Mucosa of rectum (tissue), 2 donors: ENCODE measurements at regions not wholly inside any gene's neighbourhood (a gene's known extent, or its start where the extent isn't known, plus 50 kb on each side); places are given as distances from the start of the nearest gene placed in this dataset.

Source experiments
- H3K27ac ChIP-seq, 2 donors: one replicate each; pipeline ENCODE4 v1.7.0; 2013; ENCODE audit warnings: inconsistent platforms in 2 of 2, low read depth in 2 of 2, low read length in 2 of 2
- H3K27me3 ChIP-seq, 2 donors: one replicate each; pipeline ENCODE4 v1.7.0; 2013; ENCODE audit warnings: low read length in 2 of 2; ENCODE audit not compliant: control insufficient read depth in 2 of 2, insufficient read depth in 2 of 2
- H3K36me3 ChIP-seq, 2 donors: one replicate each; pipeline ENCODE4 v1.7.0; 2013; ENCODE audit warnings: low read length in 2 of 2; ENCODE audit not compliant: control insufficient read depth in 2 of 2, insufficient read depth in 2 of 2
- H3K4me1 ChIP-seq, 2 donors: one replicate each; pipeline ENCODE4 v1.7.0; 2013; ENCODE audit warnings: low read length in 2 of 2, mild to moderate bottlenecking in 1 of 2; ENCODE audit not compliant: control insufficient read depth in 2 of 2, insufficient read depth in 2 of 2
- H3K4me3 ChIP-seq, 2 donors: one replicate each; pipeline ENCODE4 v1.7.0; 2013; ENCODE audit warnings: low read length in 2 of 2
- H3K9ac ChIP-seq, 2 donors: one replicate each; pipeline ENCODE4 v1.7.0; 2013; ENCODE audit warnings: low read length in 2 of 2, low read depth in 1 of 2, mild to moderate bottlenecking in 1 of 2
- H3K9me3 ChIP-seq, 2 donors: one replicate each; pipeline ENCODE4 v1.7.0; 2013; ENCODE audit warnings: low read length in 2 of 2; ENCODE audit not compliant: control insufficient read depth in 2 of 2
- donor health status: healthy.
- donor health status: Normal muscosa, but diverticular disease.

GRCh38 chr15:38864122-38864521, 299.5 kb upstream of the RASGRP1 start:
- H3K36me3 ChIP-seq, result no peaks in the 10 kb centered on the region
- no peaks in the 10 kb centered on the region for H3K27me3 ChIP-seq
- no peak overlapping the region for H3K27ac ChIP-seq
- H3K9me3 ChIP-seq, result no peaks in the 10 kb centered on the region
- H3K4me1 ChIP-seq, result peaks cover 3 to 9% of the 10 kb centered on the region in 2 donors
- no peak overlapping the region for H3K9ac ChIP-seq
- H3K4me3 ChIP-seq, result no peak overlapping the region

- Histone ChIP-seq H3K4me3 (no peak overlapping the region), H3K9ac (no peak overlapping the region), H3K27me3 (no peaks in the 10 kb centered on the region), H3K4me1 (peaks cover 0 to 2% of the 10 kb centered on the region in 2 donors), H3K9me3 (no peaks in the 10 kb centered on the region), H3K27ac (no peak overlapping the region), H3K36me3 (no peaks in the 10 kb centered on the region)
Measured at GRCh38 chr15:38864827-38865581, 300.4 kb upstream of the RASGRP1 start.

GRCh38 chr15:38867556-38867955, 302.9 kb upstream of the RASGRP1 start:
- Histone ChIP-seq H3K36me3 (no peaks in the 10 kb centered on the region), H3K4me1 (no peaks in the 10 kb centered on the region), H3K4me3 (no peak overlapping the region), H3K9me3 (no peaks in the 10 kb centered on the region), H3K27me3 (no peaks in the 10 kb centered on the region), H3K9ac (no peak overlapping the region), H3K27ac (no peak overlapping the region)

DNA sequence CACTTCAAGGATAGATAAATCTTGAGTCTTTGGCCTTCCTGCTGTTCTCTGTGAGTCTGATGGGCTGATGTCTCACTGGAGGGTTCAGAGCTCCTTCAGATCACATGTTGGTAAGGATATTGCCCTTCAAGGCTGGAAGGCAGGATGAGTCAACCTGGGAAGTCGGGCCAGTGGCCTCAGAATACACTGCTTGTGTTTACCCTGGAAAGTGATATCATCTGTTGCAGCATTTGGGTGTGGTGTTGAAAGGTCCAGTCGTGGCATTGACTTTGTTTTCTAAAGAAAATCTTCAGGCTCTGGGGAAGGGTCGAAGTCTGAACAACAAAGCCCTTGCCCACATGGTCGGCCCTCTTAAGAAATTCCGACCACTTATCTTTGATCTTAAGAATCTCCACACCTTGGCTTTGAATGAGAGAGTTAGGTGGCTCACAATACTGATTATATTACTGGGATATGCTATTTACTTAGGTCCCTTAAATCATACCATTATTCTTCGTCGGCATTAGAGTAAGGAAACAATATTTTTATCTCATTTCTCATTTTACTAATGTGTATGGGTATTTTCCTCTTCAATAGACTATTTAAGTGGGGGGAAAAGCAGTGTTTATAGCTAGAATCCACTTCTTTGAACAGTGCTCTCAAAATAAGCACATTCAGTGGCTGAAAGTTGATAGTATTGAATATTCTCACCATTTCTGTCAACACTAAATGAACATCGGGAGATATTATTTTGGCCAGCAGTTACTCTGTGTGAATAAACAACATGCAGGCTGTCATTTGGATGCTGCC, 303.9 kb upstream of the RASGRP1 start:
- H3K9ac ChIP-seq, result no peak overlapping the region
- no peaks in the 10 kb centered on the region for H3K4me1 ChIP-seq
- no peaks in the 10 kb centered on the region for H3K36me3 ChIP-seq
- no peak overlapping the region for H3K4me3 ChIP-seq
- no peaks in the 10 kb centered on the region for H3K9me3 ChIP-seq
- no peaks in the 10 kb centered on the region for H3K27me3 ChIP-seq
- H3K27ac ChIP-seq, result peak overlapping the region in 1 of 2 donors; percentile 62

- H3K27ac ChIP-seq, result no peak overlapping the region
- no peak overlapping the region for H3K9ac ChIP-seq
- H3K9me3 ChIP-seq, result no peaks in the 10 kb centered on the region
- no peaks in the 10 kb centered on the region for H3K36me3 ChIP-seq
- no peaks in the 10 kb centered on the region for H3K4me1 ChIP-seq
- no peak overlapping the region for H3K4me3 ChIP-seq
- H3K27me3 ChIP-seq, result no peaks in the 10 kb centered on the region
Measured at GRCh38 chr15:38871638-38872037, 307.0 kb upstream of the RASGRP1 start.

GRCh38 chr15:38872732-38873131, 308.1 kb upstream of the RASGRP1 start:
- Histone ChIP-seq H3K27me3 (no peaks in the 10 kb centered on the region), H3K4me1 (no peaks in the 10 kb centered on the region), H3K4me3 (no peak overlapping the region), H3K27ac (no peak overlapping the region), H3K36me3 (no peaks in the 10 kb centered on the region), H3K9ac (no peak overlapping the region), H3K9me3 (no peaks in the 10 kb centered on the region)

GRCh38 chr15:38873158-38873557, 308.5 kb upstream of the RASGRP1 start:
- H3K27me3 ChIP-seq, result no peaks in the 10 kb centered on the region
- H3K27ac ChIP-seq, result no peak overlapping the region
- no peak overlapping the region for H3K4me3 ChIP-seq
- H3K9ac ChIP-seq, result no peak overlapping the region
- no peaks in the 10 kb centered on the region for H3K36me3 ChIP-seq
- H3K9me3 ChIP-seq, result no peaks in the 10 kb centered on the region
- no peaks in the 10 kb centered on the region for H3K4me1 ChIP-seq

DNA sequence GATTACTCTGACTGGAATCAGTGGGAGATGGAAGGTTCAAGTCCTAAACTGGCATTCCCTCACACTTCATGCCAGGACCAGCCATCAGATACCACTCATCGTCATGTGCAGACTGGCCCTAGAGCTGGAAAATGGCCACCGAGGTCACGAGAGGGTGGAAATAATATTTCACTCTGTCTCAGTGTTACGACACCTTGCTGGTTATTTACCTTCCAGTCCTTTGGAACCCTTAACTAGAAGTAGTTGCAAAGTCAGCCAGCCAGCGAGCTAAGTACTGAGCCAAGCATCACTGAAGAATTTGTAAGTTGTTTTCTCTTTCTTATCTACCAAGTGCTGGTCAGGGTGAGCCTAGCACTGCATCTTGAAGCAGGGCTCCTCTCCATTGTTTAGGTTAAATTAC, 309.9 kb upstream of the RASGRP1 start:
- Histone ChIP-seq H3K4me3 (no peak overlapping the region), H3K4me1 (no peaks in the 10 kb centered on the region), H3K27ac (no peak overlapping the region), H3K9ac (no peak overlapping the region), H3K27me3 (no peaks in the 10 kb centered on the region), H3K36me3 (no peaks in the 10 kb centered on the region), H3K9me3 (no peaks in the 10 kb centered on the region)

DNA sequence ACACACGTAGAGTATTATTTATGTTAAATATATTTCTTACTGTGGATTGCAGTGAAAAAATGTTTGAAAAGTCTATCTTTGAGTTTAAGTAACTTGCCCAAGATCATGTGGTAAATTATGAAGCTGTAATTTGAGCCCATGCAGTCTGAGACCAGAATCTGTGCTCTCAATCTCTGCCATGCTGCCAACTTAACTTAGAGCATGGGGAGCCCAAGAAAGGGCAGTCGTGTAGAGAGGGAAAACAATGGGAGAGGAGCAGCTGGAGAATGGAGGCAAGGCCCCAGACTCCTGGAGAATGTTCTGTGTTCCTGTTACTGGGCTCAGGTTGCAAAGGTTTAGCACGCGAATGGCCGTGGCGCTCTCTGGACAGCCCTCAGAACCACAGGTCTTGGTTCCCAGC, 311.6 kb upstream of the RASGRP1 start:
- H3K9ac ChIP-seq, result no peak overlapping the region
- H3K4me3 ChIP-seq, result no peak overlapping the region
- no peak overlapping the region for H3K27ac ChIP-seq
- no peaks in the 10 kb centered on the region for H3K36me3 ChIP-seq
- no peaks in the 10 kb centered on the region for H3K27me3 ChIP-seq
- no peaks in the 10 kb centered on the region for H3K9me3 ChIP-seq
- no peaks in the 10 kb centered on the region for H3K4me1 ChIP-seq

- Histone ChIP-seq H3K27ac (no peak overlapping the region), H3K27me3 (no peaks in the 10 kb centered on the region), H3K4me1 (no peaks in the 10 kb centered on the region), H3K9me3 (no peaks in the 10 kb centered on the region), H3K36me3 (no peaks in the 10 kb centered on the region), H3K4me3 (no peak overlapping the region), H3K9ac (no peak overlapping the region)
Measured at GRCh38 chr15:38876621-38877020, 312.0 kb upstream of the RASGRP1 start.
